NB4 (cell line): ENCODE measurements at regions not wholly inside any gene's neighbourhood (a gene's known extent, or its start where the extent isn't known, plus 50 kb on each side); places are given as distances from the start of the nearest gene placed in this dataset.

ENCODE experiments used
- DNase-seq: peaks from one replicate; pipeline ENCODE4 v3.0.0; 2010; ENCODE audit warnings: low read depth
- H3K4me3 ChIP-seq: one replicate; pipeline ENCODE4 v1.5.1; 2011; ENCODE audit warnings: mild to moderate bottlenecking, low read depth, low read length, moderate library complexity
- MYC ChIP-seq: IDR thresholded peaks from 2 replicates; pipeline ENCODE4 v1.6.1; 2011; ENCODE audit warnings: low read depth, low read length
- POLR2A ChIP-seq: IDR thresholded peaks from 2 replicates; pipeline ENCODE4 v1.6.1; 2011; ENCODE audit warnings: mild to moderate bottlenecking; ENCODE audit not compliant: insufficient read length; ENCODE audit errors: extremely low read depth
- TF ChIP-seq, protein P1 (sequence below): IDR thresholded peaks from one replicate; pipeline ENCODE4 v1.5.1; 2012; ENCODE audit warnings: low read depth, low read length
- TF ChIP-seq, protein P2 (sequence below): IDR thresholded peaks from 2 replicates; pipeline ENCODE4 v1.6.1; 2011; ENCODE audit warnings: low read depth, low read length

DNA sequence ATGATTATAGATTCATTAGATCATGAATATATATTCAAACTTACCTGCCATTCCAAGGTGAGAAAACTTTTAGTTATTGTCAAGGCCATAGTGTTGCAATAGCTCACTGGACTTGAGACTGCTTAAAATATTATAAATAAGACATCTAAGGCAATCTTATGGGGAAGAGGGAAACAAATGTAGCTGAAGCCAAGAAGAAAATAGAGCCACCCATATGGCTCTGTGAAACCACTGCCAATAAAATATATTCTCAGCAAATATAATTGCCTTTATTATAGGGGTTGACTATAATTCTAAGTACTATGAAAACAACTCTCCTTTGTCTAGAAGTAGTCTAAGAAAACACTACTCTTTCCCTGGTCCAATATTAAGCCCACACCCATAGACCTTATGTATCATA, 938.5 kb downstream of the FSTL5 start:
- DNase-seq = no peak
- TF ChIP-seq, protein P1, sequence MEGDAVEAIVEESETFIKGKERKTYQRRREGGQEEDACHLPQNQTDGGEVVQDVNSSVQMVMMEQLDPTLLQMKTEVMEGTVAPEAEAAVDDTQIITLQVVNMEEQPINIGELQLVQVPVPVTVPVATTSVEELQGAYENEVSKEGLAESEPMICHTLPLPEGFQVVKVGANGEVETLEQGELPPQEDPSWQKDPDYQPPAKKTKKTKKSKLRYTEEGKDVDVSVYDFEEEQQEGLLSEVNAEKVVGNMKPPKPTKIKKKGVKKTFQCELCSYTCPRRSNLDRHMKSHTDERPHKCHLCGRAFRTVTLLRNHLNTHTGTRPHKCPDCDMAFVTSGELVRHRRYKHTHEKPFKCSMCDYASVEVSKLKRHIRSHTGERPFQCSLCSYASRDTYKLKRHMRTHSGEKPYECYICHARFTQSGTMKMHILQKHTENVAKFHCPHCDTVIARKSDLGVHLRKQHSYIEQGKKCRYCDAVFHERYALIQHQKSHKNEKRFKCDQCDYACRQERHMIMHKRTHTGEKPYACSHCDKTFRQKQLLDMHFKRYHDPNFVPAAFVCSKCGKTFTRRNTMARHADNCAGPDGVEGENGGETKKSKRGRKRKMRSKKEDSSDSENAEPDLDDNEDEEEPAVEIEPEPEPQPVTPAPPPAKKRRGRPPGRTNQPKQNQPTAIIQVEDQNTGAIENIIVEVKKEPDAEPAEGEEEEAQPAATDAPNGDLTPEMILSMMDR = no peak
- no peak overlapping the region for H3K4me3 ChIP-seq

DNA sequence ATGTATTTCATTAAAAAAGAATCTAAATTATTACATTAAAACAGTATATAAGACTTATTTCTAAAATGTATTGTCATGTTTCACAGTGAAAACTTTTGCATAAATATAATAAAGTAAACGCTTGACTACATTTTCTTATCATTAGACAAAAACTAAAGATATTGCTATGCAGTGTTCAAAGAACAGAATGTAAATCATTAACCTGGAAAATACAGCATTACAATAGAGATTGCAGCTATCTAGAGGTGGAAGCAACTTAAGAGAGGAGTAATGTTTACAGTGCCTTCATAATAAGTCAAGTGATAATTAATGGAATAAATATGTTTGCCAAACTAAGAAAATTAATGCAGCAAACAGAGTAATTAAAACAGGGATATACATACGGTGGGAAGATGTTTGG, 940.9 kb downstream of the FSTL5 start:
- H3K4me3 ChIP-seq = no peak overlapping the region
- DNase-seq = no peak
- TF ChIP-seq, protein P1 = no peak
- TF ChIP-seq, protein P2, sequence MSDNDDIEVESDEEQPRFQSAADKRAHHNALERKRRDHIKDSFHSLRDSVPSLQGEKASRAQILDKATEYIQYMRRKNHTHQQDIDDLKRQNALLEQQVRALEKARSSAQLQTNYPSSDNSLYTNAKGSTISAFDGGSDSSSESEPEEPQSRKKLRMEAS = no peak
- no peak for TF ChIP-seq POLR2A
- TF ChIP-seq MYC = no peak

DNA sequence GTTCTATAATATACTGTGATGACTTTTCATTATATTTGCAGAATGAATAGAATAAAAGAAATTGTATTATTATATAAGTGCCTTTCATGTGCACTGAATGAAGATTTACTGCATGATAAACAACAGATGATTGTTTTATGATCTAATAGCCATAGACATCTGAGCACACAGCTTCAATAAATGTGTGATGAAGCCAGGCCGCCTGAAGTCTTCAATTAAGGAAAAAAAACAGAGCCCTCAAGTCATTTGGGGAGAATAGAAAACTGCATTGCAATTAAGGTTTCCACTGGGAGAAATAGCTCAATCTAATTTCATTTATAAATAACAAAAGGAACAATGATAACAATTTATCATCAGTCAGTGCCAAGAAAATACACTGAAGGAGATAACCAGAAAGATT, 955.2 kb downstream of the FSTL5 start:
- no peak overlapping the region for H3K4me3 ChIP-seq
- no peak for DNase-seq
- TF ChIP-seq MYC = no peak
- TF ChIP-seq POLR2A = no peak
- TF ChIP-seq, protein P1 = no peak
- TF ChIP-seq, protein P2 = no peak

DNA sequence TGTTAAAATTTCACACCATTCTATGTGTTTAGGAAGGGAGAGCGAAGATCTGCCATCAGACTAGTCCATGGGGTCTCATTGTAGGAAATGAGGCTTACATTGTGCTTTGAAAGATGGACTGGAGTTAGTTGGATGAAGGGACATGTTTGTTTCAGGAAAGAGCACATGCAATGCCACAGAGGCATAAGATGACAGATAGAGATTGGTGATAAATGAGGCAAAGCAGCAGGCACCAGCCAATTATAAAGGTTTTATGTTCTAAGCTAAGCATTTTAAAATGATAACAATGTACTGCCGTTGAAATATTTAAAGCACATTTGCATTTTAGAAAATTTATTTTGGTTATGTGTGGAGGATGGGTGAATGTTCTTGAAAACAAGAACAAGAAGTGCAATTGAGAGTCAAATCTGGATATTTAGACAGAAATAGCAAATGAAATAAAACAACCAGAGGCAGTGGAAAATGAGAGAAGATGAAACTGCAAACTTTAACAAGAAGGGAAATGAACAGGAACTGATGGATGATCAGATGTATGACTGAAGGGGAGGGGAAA, 957.2 kb downstream of the FSTL5 start:
- no peak for DNase-seq
- no peak overlapping the region for H3K4me3 ChIP-seq
- TF ChIP-seq, protein P2 = no peak
- TF ChIP-seq, protein P1 = no peak
- no peak for TF ChIP-seq POLR2A
- TF ChIP-seq MYC = no peak

DNA sequence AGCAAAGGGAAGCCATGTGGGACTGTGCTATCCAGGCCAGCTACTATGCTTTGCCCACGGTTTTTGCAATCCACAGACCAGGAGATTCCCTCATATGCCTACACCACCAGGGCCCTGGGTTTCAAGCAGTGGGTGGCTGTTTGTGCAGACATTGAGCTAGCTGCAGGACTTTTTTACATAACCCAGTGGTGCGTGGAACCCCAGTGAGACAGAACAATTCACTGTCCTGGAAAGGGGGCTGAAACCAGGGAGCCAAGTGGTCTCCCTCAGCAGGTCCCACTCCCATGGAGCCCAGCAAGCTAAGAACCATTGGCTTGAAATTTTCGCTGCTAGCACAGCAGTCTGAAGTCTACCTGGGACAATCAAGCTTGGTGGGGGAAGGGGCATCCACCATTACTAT, 959.9 kb downstream of the FSTL5 start:
- H3K4me3 ChIP-seq = no peak overlapping the region
- DNase-seq = no peak
- TF ChIP-seq, protein P2 = no peak
- TF ChIP-seq MYC (no peak), POLR2A (no peak)
- TF ChIP-seq, protein P1 = no peak

DNA sequence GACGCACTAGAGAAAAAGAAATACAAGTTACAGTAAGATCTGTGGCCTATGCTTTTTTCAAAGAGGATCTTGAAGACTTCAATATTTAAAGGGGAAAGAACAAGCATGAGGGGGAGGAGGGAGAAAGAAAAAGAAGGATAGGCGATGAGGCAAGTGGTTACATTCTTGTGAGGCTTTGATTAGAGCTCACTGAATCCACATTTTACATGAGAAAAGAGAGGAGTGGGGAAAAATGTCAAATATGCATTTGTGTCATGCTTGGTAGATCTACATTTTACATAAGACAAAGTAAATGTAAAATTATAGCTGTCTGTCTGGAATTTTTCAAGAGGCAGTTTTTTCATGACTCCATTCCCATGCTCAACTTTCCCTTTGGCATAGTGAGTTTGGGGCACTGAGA, 965.9 kb downstream of the FSTL5 start:
- DNase-seq = no peak
- H3K4me3 ChIP-seq = no peak overlapping the region
- TF ChIP-seq POLR2A (no peak), MYC (no peak)
- TF ChIP-seq, protein P2 = no peak
- TF ChIP-seq, protein P1 = no peak
